VCaP (cell line): ENCODE measurements at regions not wholly inside any gene's neighbourhood (a gene's known extent, or its start where the extent isn't known, plus 50 kb on each side); places are given as distances from the start of the nearest gene placed in this dataset.

Experiments
- H3K27ac ChIP-seq: fragments of 450-650 bp; 2 replicates; pipeline ENCODE4 v1.5.1; 2017
- TF ChIP-seq, protein P1 (sequence below): fragments of 450-650 bp; conservative IDR thresholded peaks from 2 replicates; pipeline ENCODE4 v1.5.1; 2017; ENCODE audit warnings: mild to moderate bottlenecking, moderate library complexity

DNA sequence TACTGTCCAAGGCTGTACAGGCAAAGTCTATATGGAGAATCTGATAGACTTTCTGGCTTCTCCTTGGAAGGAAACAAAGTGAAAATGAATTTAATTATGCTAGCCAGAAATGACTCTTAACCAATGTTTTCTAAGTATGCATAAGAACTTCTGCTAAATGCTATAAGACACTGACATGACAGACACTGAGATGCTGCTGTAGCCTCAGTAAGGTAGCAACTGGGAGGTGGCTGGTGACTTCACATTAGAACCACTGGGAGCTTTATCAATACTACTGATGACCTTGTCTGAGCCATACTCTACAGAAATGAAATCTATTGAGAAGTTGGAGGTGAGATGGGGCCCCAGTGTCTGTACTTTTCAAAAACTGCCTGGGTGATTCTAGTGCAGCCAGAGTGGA, 188.6 kb downstream of the ZNF365 start:
- H3K27ac ChIP-seq = no peak overlapping the region
- TF ChIP-seq, protein P1, sequence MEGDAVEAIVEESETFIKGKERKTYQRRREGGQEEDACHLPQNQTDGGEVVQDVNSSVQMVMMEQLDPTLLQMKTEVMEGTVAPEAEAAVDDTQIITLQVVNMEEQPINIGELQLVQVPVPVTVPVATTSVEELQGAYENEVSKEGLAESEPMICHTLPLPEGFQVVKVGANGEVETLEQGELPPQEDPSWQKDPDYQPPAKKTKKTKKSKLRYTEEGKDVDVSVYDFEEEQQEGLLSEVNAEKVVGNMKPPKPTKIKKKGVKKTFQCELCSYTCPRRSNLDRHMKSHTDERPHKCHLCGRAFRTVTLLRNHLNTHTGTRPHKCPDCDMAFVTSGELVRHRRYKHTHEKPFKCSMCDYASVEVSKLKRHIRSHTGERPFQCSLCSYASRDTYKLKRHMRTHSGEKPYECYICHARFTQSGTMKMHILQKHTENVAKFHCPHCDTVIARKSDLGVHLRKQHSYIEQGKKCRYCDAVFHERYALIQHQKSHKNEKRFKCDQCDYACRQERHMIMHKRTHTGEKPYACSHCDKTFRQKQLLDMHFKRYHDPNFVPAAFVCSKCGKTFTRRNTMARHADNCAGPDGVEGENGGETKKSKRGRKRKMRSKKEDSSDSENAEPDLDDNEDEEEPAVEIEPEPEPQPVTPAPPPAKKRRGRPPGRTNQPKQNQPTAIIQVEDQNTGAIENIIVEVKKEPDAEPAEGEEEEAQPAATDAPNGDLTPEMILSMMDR = no peak

DNA sequence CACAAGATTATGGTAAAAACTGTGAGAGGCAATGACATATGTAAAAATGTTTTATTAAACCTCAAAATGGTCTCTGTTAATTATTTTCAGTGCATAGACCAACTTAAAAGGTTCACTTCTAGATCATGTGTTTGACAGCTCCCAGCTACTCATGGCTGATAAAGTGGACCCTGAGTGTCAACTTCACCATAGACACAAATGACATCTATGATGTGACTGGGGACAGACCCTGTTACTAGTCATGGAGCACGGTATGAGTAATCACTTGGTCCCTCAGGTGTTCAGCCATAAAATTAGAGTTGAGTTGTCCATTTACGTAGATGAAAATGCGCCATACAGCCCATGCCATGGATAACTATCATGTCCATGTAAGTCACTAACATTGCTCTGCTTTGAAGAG, 199.8 kb downstream of the ZNF365 start:
- no peak overlapping the region for H3K27ac ChIP-seq
- TF ChIP-seq, protein P1 = no peak

DNA sequence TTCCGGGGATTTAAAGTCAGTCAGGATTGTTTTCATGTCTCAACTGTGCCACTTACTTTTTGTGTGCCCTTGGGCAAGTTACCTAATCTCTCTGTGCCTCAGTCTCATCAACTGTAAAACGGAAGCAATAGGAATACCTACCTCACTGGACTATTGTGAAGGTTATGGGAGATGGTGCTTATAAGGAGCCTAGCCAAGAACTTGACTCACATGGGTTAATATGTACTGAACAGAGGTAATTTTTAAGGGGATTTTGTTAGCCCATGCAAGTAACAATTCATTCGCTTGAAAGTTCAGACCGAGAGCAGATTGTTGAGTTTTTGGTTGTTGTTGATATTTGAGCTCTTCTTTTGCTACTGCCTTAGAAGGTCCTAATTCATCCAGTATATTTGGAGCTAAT, 202.9 kb downstream of the ZNF365 start:
- TF ChIP-seq, protein P1 = no peak
- no peak overlapping the region for H3K27ac ChIP-seq

DNA sequence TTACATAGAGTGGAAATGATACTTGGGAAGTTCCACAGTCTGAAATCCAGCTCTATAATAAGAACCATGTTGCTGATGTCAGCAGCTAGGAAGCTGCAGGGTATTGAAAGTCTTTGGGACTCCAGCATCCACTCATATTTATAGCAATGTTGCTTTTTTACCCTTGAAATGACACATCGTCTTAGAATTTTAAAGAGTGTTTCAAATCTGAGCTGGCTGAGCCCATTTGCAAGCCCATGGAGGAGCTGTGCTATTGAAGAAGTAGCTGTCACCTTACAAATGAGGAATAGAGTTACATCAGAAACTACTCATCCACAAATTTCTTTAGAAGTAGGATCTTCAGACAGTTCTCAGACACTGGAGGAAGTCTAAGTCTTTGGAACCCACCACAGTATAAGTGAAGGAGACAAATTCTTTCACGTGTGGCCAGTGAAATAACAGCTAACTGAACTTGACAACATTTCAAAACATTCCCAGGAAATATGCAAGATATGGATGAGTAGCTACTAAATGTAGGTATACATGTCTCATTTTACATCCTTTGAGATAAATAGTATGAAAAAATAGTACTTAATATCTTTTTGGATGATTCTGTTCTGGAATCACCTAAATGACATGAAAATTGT, 203.6 kb downstream of the ZNF365 start:
- TF ChIP-seq, protein P1 = no peak
- no peak overlapping the region for H3K27ac ChIP-seq

DNA sequence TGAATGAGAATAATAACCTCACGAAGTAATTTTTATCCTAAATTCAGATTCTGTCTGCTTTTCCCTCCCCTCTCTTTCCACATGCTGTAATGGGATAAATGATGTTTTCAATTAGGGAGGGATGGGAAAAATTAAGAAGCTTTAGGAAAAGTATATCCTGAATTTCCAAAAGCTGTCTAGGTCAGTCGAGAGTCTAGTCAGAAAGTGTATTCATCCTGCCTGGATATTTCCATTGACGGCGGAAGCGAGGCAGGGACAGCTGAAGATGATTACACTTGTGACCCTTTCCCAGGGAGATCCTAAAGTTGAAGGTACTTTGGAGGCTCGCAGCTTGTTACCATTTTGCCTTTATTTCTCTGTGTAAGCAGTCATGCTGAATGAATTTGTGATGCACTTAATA, 204.1 kb downstream of the ZNF365 start:
- no peak overlapping the region for H3K27ac ChIP-seq
- TF ChIP-seq, protein P1 = no peak

DNA sequence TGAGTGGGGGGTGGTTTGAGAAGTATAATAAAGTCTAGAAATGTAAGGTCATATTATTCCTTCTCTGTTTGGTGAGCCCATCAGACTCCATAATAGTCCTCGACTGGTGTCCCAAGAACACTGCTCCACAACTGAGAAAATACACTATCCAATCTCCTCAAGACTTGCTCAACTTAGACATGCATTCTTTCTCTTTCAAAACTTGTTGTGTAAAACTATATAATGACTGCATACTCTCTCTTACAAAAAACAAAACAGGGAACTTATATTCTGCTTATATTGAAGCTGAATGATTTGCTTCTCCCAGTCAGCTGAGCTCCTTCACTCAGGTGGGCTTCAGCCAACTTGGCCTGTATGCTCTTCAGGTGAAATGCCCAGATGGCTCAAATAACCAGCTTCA, 204.7 kb downstream of the ZNF365 start:
- TF ChIP-seq, protein P1 = no peak
- H3K27ac ChIP-seq = no peak overlapping the region

DNA sequence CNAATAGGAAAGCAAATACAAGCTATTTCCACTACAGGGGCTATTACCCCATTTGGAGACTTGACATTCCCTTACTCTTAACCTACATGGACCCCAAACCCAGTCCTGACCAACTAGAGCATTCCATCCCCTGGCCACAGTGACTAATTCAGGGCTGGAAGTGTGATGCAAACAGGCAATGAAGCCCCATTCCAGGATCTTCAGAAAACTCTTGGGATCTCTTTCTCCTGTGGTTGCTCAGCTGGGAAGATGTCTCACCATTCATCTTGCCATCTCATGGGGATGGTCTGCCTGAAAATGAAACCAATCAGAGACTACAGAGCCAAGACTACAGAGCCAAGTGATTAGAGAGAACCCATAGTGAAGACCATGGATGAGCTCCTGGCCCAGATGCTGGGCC, 206.2 kb downstream of the ZNF365 start:
- no peak overlapping the region for H3K27ac ChIP-seq
- TF ChIP-seq, protein P1 = no peak
